ENCODE measurements at regions not wholly inside any gene's neighbourhood (a gene's known extent, or its start where the extent isn't known, plus 50 kb on each side); places are given as distances from the start of the nearest gene placed in this dataset.

- H3K4me1 ChIP-seq (ENCODE audit: insufficient read depth, low read length, poor library complexity, severe bottlenecking): no peaks in the 10 kb centered on the region
- H3K79me2 ChIP-seq (ENCODE audit: insufficient read depth, low read length): no peaks in the 10 kb centered on the region
- no peaks in the 10 kb centered on the region for H3F3A ChIP-seq (ENCODE audit: low read depth)
- H3K36me3 ChIP-seq (ENCODE audit: insufficient read depth, low read length): no peaks in the 10 kb centered on the region
- no peak overlapping the region for H2AFZ ChIP-seq (ENCODE audit: low read length)
- H3K9me3 ChIP-seq (ENCODE audit: insufficient read depth, low read depth, low read length): no peaks in the 10 kb centered on the region
- no peaks in the 10 kb centered on the region for H4K20me1 ChIP-seq (ENCODE audit: insufficient read depth, low read length, poor library complexity, severe bottlenecking)
- H3K9ac ChIP-seq (ENCODE audit: low read depth, low read length, poor library complexity, severe bottlenecking): no peak overlapping the region
- H3K27me3 ChIP-seq (ENCODE audit: insufficient read depth, low read length, poor library complexity, severe bottlenecking): no peaks in the 10 kb centered on the region
- H3K9me2 ChIP-seq (replicated peaks; ENCODE audit: low read depth, low read length): no peaks in the 10 kb centered on the region
- H3K4me3 ChIP-seq (ENCODE audit: low read length, poor library complexity, severe bottlenecking): no peak overlapping the region
- TF ChIP-seq EZH2phosphoT487 (IDR thresholded peaks at IDR 0.05; ENCODE audit: borderline replicate concordance): no peak
- TF ChIP-seq CTCF (conservative IDR thresholded peaks at IDR 0.05; ENCODE audit: low read length): no peak
- no peak overlapping the region for H3K4me2 ChIP-seq (ENCODE audit: low read depth, low read length, poor library complexity, severe bottlenecking)
These were observed 67.4 kb upstream of the HAAO start for GRCh38 chr2:42859791-42860190.

GRCh38 chr2:42859006-42859552 lies 66.7 kb upstream of the HAAO start:
- no peaks in the 10 kb centered on the region for H3K36me3 ChIP-seq (ENCODE audit: insufficient read depth, low read length)
- no peaks in the 10 kb centered on the region for H3K9me3 ChIP-seq (ENCODE audit: insufficient read depth, low read depth, low read length)
- no peak overlapping the region for H2AFZ ChIP-seq (ENCODE audit: low read length)
- TF ChIP-seq EZH2phosphoT487 (IDR thresholded peaks at IDR 0.05; ENCODE audit: borderline replicate concordance) (no peak), CTCF (conservative IDR thresholded peaks at IDR 0.05; ENCODE audit: low read length) (peak; percentile 94)
- no peak overlapping the region for H3K4me3 ChIP-seq (ENCODE audit: low read length, poor library complexity, severe bottlenecking)
- no peak overlapping the region for H3K9ac ChIP-seq (ENCODE audit: low read depth, low read length, poor library complexity, severe bottlenecking)
- no peaks in the 10 kb centered on the region for H3K4me1 ChIP-seq (ENCODE audit: insufficient read depth, low read length, poor library complexity, severe bottlenecking)
- H3K27me3 ChIP-seq (ENCODE audit: insufficient read depth, low read length, poor library complexity, severe bottlenecking): no peaks in the 10 kb centered on the region
- H3K79me2 ChIP-seq (ENCODE audit: insufficient read depth, low read length): no peaks in the 10 kb centered on the region
- no peak overlapping the region for H3K4me2 ChIP-seq (ENCODE audit: low read depth, low read length, poor library complexity, severe bottlenecking)
- no peaks in the 10 kb centered on the region for H3F3A ChIP-seq (ENCODE audit: low read depth)
- H4K20me1 ChIP-seq (ENCODE audit: insufficient read depth, low read length, poor library complexity, severe bottlenecking): no peaks in the 10 kb centered on the region
- H3K9me2 ChIP-seq (replicated peaks; ENCODE audit: low read depth, low read length): no peaks in the 10 kb centered on the region

DNA sequence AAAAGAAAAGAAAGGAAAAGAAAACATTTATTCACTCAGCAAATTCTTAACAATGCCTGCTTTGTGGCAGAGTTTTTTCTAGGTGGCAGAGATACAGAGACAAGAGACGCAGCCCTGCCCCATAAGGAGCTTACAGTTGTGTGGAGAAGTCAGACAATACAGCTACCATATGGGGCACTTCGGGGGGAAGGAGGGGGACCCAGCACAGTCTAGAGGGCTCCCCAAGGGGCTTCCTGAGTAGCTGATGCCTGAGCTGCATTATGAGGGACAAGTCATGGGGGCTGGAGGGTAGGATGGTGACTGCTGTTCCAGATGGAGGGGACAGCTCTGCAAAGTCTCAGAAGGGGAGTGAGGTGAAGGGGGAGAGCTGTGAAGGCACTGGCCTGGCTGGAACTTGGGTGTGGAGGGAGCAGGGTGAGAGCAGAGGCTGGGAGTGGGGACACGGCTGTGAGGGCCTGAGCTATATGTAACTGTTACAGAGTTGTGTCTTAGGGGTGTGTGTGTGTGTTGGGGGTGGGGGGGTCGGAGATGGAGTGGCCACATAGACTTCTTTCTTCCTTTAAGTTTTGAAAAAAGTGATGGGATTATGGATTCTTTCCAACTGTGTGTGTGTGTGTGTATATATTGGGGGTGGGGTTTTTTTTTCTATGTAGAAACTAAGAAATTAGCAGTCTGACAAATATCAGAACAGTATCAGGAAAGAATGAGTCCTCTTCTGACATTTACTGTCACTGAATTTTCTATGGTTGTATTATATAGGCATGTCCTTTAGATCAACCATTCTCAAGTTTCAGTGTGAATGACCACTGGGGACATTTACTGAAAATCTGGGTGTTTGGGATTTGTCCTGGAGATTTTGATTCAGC lies 66.0 kb upstream of the HAAO start:
- H3K4me3 ChIP-seq (ENCODE audit: low read length, poor library complexity, severe bottlenecking): no peak overlapping the region
- no peak overlapping the region for H2AFZ ChIP-seq (ENCODE audit: low read length)
- H3K4me1 ChIP-seq (ENCODE audit: insufficient read depth, low read length, poor library complexity, severe bottlenecking): no peaks in the 10 kb centered on the region
- no peaks in the 10 kb centered on the region for H3F3A ChIP-seq (ENCODE audit: low read depth)
- no peaks in the 10 kb centered on the region for H3K9me2 ChIP-seq (replicated peaks; ENCODE audit: low read depth, low read length)
- no peak overlapping the region for H3K4me2 ChIP-seq (ENCODE audit: low read depth, low read length, poor library complexity, severe bottlenecking)
- H3K79me2 ChIP-seq (ENCODE audit: insufficient read depth, low read length): no peaks in the 10 kb centered on the region
- H3K9me3 ChIP-seq (ENCODE audit: insufficient read depth, low read depth, low read length): no peaks in the 10 kb centered on the region
- no peak overlapping the region for H3K9ac ChIP-seq (ENCODE audit: low read depth, low read length, poor library complexity, severe bottlenecking)
- H3K27me3 ChIP-seq (ENCODE audit: insufficient read depth, low read length, poor library complexity, severe bottlenecking): no peaks in the 10 kb centered on the region
- H4K20me1 ChIP-seq (ENCODE audit: insufficient read depth, low read length, poor library complexity, severe bottlenecking): no peaks in the 10 kb centered on the region
- TF ChIP-seq EZH2phosphoT487 (IDR thresholded peaks at IDR 0.05; ENCODE audit: borderline replicate concordance) (no peak), CTCF (conservative IDR thresholded peaks at IDR 0.05; ENCODE audit: low read length) (no peak)
- H3K36me3 ChIP-seq (ENCODE audit: insufficient read depth, low read length): no peaks in the 10 kb centered on the region

All from Loucy (cell line).